Stimulated activated CD4-positive, alpha-beta T cell treated with anti-CD3 and anti-CD28 coated beads, Interleukin-1b, Interleukin-23, amount 100 ng/mL, for 48 hours (primary cell): ENCODE measurements at regions not wholly inside any gene's neighbourhood (a gene's known extent, or its start where the extent isn't known, plus 50 kb on each side); places are given as distances from the start of the nearest gene placed in this dataset.

Source experiments
- DNase-seq: peaks from one replicate; pipeline ENCODE4 v3.0.0-alpha.2; 2020

DNA sequence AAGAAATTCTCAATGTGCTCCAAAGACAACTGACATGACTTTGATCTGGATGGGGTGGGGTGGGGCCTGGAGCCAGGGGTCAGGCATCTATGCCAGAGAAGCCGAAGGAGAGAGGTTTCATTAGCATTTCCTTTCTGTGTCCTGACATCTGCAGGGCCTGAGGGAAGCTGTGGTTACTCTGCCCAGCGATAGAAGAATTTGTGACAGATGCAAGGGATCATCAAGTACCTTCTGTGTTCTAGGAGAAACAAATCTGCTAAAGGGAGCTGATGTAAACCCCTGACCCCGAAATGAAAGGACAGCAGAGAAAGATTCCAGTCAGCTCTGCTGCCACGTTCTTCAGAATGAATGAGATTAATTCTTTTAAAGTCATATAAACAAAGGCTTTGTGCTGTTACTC, 335.7 kb downstream of the PRELID2 start:
- no peak for DNase-seq

- DNase-seq, result no peak
Observed at GRCh38 chr5:145497052-145497451, 338.1 kb downstream of the PRELID2 start.

DNA sequence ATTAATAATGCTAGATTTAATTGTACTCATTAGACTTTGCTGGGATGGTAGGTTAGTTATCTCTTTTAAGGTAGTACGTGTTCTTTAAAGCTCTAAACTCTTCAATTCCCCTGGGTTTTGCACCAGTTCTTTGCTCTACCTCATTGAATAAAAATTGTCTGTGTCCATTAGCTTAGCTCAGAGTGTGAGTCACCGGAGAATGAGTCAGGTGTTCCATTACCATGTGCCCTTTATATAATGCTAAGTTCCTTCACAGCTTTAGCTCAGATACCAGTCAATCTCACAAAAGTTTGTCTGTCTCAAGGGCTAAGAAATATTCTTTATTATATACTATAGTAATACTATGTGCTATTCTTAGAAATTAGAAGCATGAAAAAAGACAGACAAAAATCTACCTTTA, 339.4 kb downstream of the PRELID2 start:
- no peak for DNase-seq

- no peak for DNase-seq
Observed at GRCh38 chr5:145495196-145495595, 339.9 kb downstream of the PRELID2 start.

DNA sequence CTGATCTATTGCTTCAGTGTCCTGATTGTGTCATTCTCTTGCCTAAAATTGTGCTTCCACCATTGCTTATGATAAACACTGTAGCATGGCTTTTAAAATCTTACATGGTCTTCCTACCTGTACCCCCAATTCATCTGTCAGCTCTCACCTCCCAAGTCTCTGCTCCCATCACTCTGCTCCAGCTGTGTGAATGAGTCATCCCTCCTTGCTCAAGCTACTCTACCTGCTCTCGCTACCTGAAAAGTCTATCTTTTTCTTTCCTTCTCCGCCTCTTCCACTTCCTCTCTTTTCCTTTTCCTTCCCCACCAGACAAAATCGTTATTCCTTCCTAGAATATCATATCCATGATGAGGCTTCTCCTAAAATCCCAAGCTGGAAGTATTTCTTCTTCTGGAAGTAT, 341.7 kb downstream of the PRELID2 start:
- DNase-seq, result no peak

GRCh38 chr5:145489516-145489915, 345.6 kb downstream of the PRELID2 start:
- no peak for DNase-seq

DNA sequence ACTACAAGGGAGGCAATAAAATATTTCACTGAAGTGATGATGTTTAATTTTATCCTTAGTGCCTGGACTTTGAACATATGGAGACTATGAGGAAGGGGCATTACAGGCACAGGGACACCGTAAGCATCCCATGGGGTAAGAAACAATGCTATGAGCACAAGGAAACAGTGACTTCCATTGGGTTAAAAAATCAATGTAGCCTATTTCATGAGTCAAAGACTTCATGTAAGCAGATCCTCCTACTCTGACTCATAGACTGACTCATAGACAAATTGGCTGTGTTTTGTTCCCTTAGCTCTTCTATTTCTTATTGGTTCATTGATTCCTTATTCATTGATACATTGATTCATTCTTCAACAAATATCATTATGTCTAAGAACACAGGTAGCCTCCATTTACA, 351.0 kb downstream of the PRELID2 start:
- no peak for DNase-seq

DNA sequence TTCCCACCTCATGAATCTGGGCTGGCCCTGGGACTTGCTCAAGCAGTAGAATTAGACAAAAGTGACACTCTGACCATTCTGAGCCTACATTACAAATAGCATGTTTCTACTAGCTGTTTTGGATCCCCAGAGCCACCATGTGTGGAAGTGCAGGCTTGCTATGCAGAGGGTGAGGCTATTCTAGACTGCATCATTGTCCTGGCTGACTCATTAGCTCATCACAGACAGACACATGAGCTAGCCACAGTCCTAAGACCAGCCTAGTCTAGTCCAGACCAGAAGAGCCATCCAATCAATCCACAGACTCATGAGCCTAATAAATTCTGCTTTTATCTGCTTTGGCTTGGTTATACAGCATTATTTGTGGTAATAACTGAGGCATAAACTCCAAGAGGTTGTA, 351.9 kb downstream of the PRELID2 start:
- no peak for DNase-seq

- DNase-seq, result no peak
Observed at GRCh38 chr5:145479857-145480256, 355.3 kb downstream of the PRELID2 start.

- DNase-seq, result no peak
Observed at GRCh38 chr5:145479271-145479670, 355.9 kb downstream of the PRELID2 start.

DNA sequence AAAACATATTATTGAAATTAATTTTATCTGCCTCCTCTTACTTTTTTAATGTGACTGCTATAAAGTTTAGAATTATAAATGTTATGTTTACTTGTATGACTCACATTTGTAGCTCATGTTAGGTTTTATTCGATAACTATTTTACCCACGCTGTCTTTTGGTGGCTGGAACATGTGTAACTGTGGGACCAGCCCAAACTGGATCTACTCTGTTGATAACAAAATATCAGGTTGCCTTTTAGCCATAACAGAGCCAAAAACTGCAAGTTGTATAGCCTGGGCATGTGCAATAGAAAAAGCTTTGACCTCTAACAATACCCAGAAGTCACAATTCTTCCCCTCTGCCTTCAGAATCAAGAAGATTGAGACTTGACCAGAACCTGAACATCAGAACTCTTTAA, 356.5 kb downstream of the PRELID2 start:
- no peak for DNase-seq

DNA sequence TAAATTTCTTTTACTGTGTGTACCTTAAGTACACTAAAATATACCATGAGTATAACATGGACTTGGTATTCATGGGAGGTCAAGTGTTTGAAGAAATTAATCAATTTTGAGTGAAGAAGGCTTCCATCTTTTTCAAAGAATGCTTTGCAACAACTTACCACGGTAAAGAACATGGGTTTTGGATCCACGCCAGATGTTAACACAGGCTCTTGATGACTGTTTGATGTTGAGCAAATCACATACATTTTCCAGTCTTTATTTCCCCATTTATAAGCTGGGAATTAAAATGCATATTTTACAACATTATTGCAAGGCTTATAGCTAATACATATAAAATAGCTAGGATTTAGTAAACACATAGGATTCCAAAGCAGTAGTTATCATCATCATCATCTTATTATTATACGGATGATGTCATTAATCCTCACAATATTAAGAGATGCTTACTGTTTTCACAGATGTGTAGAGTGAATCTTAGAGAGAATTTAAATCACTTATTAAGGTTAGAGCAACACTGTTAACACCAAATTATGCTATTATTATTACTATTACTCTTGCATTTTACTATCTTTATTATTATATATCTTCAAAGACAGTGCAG, 362.0 kb downstream of the PRELID2 start:
- DNase-seq, result no peak

GRCh38 chr5:145471831-145472612, 363.1 kb downstream of the PRELID2 start:
- no peak for DNase-seq

- no peak for DNase-seq
Observed at GRCh38 chr5:145471026-145471425, 364.1 kb downstream of the PRELID2 start.

DNA sequence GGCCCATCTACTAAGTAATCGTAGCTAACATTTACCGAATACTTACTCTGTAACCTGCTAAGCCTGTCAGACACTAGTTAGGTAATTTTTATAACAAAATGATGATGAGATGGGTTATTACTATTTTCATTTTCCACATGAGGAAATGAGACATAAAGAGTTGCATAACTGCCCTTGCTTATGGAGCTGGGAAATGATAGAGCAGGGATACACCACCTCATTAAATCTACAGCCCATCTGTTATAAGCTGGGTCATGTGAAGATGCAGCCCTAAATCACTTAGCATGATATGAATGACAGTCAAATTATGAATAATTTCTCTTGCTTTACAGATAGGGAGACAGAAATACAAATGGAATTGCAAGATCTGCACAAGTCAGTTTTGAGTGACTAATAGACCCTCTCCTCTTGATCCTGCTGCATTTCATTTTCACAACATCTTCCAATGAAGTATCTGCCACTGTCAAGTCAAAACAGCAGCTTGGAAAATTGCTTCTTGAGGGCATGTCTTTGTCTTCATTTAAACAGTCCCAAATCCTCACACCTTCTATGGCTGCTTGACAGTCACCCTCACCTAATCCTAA, 364.7 kb downstream of the PRELID2 start:
- DNase-seq, result no peak

- DNase-seq, result no peak
Observed at GRCh38 chr5:145467446-145467845, 367.7 kb downstream of the PRELID2 start.

DNA sequence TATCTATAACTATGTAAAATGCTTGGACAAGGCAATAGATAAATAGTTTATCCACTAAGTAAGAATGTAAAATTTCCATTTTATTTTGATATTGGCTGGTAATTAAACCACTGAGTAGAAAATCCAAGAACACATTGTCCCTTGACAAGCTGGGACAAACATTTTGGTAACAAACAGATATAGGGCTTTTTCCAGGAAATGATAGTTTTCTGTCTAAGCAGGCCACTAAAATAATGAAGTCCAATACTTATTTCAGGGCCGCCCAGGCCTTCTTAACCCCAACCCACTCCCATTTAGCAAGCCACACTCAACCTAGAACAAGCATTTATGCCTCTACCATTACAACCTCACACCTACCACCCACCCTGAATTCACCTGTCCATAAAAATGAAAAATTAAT, 368.6 kb downstream of the PRELID2 start:
- no peak for DNase-seq

DNA sequence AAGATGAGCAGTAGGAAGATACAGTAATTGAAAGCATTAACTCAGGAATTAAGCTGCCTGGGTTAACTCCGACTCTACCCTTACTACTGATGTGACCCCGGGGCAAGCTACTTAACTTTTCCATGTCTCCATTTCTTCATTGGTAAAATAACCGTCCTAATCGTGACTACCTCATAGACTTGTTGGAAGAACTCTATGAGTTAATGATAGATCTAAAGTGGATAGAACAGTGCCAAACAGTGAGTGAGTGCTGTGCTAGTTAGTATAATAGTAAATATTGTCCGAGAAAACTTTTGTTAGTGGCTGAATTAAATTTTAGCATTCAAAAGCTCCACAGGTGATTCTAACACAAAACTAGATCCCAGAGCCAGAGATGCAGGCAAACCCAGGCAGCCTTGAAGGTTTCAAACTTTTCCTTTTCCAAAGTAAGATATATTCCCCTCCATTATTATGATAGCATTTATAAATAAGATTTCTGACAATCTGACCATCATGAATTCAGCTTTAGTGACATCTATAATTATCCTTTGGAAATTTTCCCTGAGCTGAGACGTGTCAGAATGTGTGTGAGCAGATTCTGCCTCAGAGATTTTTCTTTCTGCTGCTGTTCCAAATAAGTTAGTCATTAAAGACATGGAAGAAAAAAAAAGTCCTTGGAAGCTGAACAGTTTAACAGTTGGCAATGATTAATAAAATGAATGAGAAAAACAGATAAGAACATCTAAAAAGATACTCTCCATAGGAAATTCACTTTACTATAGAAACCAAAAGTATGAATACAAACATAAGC, 369.5 kb downstream of the PRELID2 start:
- DNase-seq, result no peak

GRCh38 chr5:145464171-145464570, 371.0 kb downstream of the PRELID2 start:
- no peak for DNase-seq

- DNase-seq, result no peak
Observed at GRCh38 chr5:145463634-145464033, 371.5 kb downstream of the PRELID2 start.

DNA sequence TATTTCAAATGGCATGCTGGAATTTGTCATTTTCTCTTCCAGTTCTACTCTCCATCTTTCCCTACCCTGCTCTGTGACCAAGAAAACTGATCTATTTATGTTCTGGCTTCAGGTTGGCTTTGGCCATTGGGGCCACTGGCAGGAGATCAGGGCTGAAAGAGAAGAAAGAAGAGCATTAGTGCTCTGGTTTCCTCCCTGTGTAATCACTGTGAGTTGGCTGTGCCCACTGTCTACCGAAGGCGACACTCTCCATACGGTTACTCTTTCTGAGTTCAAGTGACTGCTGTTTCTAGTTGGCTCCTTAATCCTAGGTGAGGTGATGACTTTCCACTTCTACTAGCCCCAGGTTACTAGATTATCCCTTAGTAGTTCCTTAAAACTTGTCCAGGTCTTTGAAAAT, 372.6 kb downstream of the PRELID2 start:
- no peak for DNase-seq

DNA sequence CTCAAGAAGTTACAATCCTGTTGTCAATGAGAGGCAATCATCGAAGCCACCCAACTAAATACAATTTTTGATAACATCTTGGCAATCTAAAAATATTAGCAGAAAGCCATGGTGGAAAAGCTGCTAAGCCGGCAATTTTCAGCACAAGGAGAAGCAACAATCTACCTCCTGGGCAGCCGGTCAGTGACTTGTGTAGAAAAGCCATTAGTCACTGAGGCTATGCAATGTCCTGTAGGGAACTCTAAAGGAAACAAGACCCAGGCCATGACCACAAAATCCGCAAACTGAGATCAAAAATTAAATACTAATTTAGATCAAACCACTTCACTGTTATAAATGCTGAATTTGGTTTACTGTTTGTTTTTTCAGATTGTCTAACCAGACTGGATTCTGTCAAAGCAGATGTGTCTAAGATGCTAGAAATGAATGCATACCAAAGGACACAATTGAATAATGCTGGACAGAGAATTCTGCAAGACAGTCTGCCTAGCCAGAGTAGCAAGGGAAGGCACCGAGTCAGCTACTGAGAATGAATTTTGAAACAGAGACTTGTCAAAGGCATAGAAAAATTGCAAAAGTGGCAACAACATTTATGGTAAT, 384.8 kb downstream of the PRELID2 start:
- no peak for DNase-seq

GRCh38 chr5:145449794-145450193, 385.3 kb downstream of the PRELID2 start:
- DNase-seq, result no peak
